Neuronal stem cell (in vitro differentiated cells): ENCODE measurements at regions not wholly inside any gene's neighbourhood (a gene's known extent, or its start where the extent isn't known, plus 50 kb on each side); places are given as distances from the start of the nearest gene placed in this dataset.
"Not testable (repeated sequence)": the region's sequence is repeated elsewhere in the genome, so short reads cannot be mapped to it uniquely, and the experiment has no call there.

Experiments used
- DNase-seq: peaks from one replicate; pipeline ENCODE4 v3.0.0-alpha.2; 2013; ENCODE audit warnings: low spot score
- H2AFZ ChIP-seq: one replicate; pipeline ENCODE4 v1.6.1; 2013; ENCODE audit warnings: mild to moderate bottlenecking, low read length, inconsistent platforms
- H2AK5ac ChIP-seq: 2 replicates; pipeline ENCODE4 v1.6.1; 2013; ENCODE audit warnings: low read depth, mild to moderate bottlenecking, inconsistent platforms, low read length, moderate library complexity, mixed read lengths
- H2BK120ac ChIP-seq: 2 replicates; pipeline ENCODE4 v1.6.1; 2013; ENCODE audit warnings: low read depth, mild to moderate bottlenecking, inconsistent platforms, low read length, moderate library complexity, mixed read lengths
- H2BK12ac ChIP-seq: one replicate; pipeline ENCODE4 v1.6.1; 2013; ENCODE audit warnings: low read length, inconsistent platforms
- H2BK15ac ChIP-seq: 2 replicates; pipeline ENCODE4 v1.6.1; 2013; ENCODE audit warnings: mild to moderate bottlenecking, low read length, inconsistent platforms, mixed read lengths
- H2BK5ac ChIP-seq: one replicate; pipeline ENCODE4 v1.6.1; 2013; ENCODE audit warnings: inconsistent platforms, mild to moderate bottlenecking, low read length, moderate library complexity
- H3K14ac ChIP-seq: one replicate; pipeline ENCODE4 v1.6.1; 2013; ENCODE audit warnings: low read length, inconsistent platforms
- H3K18ac ChIP-seq: 2 replicates; pipeline ENCODE4 v1.6.1; 2013; ENCODE audit warnings: low read length, inconsistent platforms
- H3K23ac ChIP-seq: 2 replicates; pipeline ENCODE4 v1.6.1; 2013; ENCODE audit warnings: low read depth, mild to moderate bottlenecking, mixed read lengths, low read length, inconsistent platforms; ENCODE audit not compliant: poor library complexity
- H3K27ac ChIP-seq: replicated peaks from 3 replicates; pipeline ENCODE4 v1.5.1; 2013; ENCODE audit warnings: low read length, inconsistent platforms
- H3K27me3 ChIP-seq, 3 experiments: 2 replicates each; pipeline ENCODE4 v1.6.1; 2013; ENCODE audit warnings: low read length in 3 of 3, mild to moderate bottlenecking in 2 of 3, inconsistent platforms in 1 of 3, low read depth in 1 of 3, mixed read lengths in 1 of 3, moderate library complexity in 1 of 3; ENCODE audit not compliant: control insufficient read depth in 3 of 3, insufficient read depth in 3 of 3
- H3K36me3 ChIP-seq, 2 donors: replicated peaks in 1 of 2; 2 replicates each; pipeline ENCODE4 v1.6.1; 2013; ENCODE audit warnings: low read length in 2 of 2; ENCODE audit not compliant: control insufficient read depth in 2 of 2, insufficient read depth in 2 of 2
- H3K4ac ChIP-seq: 2 replicates; pipeline ENCODE4 v1.6.1; 2013; ENCODE audit warnings: inconsistent platforms, mild to moderate bottlenecking, low read length, moderate library complexity
- H3K4me1 ChIP-seq, 2 donors: 1 replicate in 1 of 2; 2 replicates in 1 of 2; pipeline ENCODE4 v1.6.1; 2013; ENCODE audit warnings: low read length in 2 of 2, low read depth in 1 of 2; ENCODE audit not compliant: control insufficient read depth in 2 of 2, insufficient read depth in 1 of 2
- H3K4me2 ChIP-seq: one replicate; pipeline ENCODE4 v1.6.1; 2013; ENCODE audit warnings: mild to moderate bottlenecking, low read length, inconsistent platforms; ENCODE audit not compliant: insufficient read depth, poor library complexity, severe bottlenecking
- H3K4me3 ChIP-seq, 2 donors: 2 replicates each; pipeline ENCODE4 v1.5.1; 2013; ENCODE audit warnings: low read length in 2 of 2, mild to moderate bottlenecking in 2 of 2, inconsistent platforms in 1 of 2, moderate library complexity in 1 of 2
- H3K79me1 ChIP-seq: one replicate; pipeline ENCODE4 v1.6.1; 2013; ENCODE audit warnings: low read depth, mild to moderate bottlenecking, inconsistent platforms, low read length, moderate library complexity
- H3K9ac ChIP-seq: one replicate; pipeline ENCODE4 v1.6.1; 2013; ENCODE audit warnings: mild to moderate bottlenecking, low read depth, low read length, inconsistent platforms; ENCODE audit not compliant: poor library complexity
- H3K9me3 ChIP-seq, 2 donors: replicated peaks in 1 of 2; 2 replicates each; pipeline versions ENCODE3 to v1.6.1; 2013; ENCODE audit warnings: low read length in 2 of 2, mild to moderate bottlenecking in 2 of 2, inconsistent platforms in 1 of 2, low read depth in 1 of 2, mixed read lengths in 1 of 2, moderate library complexity in 1 of 2; ENCODE audit not compliant: control insufficient read depth in 2 of 2, insufficient read depth in 1 of 2
- H4K8ac ChIP-seq: one replicate; pipeline ENCODE4 v1.6.1; 2013; ENCODE audit warnings: low read depth, mild to moderate bottlenecking, inconsistent platforms, low read length, moderate library complexity
- H4K91ac ChIP-seq: one replicate; pipeline ENCODE4 v1.6.1; 2013; ENCODE audit warnings: low read length, low read depth, mild to moderate bottlenecking, inconsistent platforms; ENCODE audit not compliant: poor library complexity
- WGBS, 2 donors: extraction: QIAGEN DNeasy Blood & Tissue Kit; methylation state at CpG; one replicate each; pipeline ENCODE4 v1.1.7; 2013; ENCODE audit warnings: missing lambda C conversion rate in 2 of 2, mixed read lengths in 1 of 2; ENCODE audit not compliant: insufficient read length in 2 of 2, insufficient replicate concordance in 1 of 2; ENCODE audit errors: extremely low coverage in 2 of 2; 5-methylcytosine and 5-hydroxymethylcytosine counted together

DNA sequence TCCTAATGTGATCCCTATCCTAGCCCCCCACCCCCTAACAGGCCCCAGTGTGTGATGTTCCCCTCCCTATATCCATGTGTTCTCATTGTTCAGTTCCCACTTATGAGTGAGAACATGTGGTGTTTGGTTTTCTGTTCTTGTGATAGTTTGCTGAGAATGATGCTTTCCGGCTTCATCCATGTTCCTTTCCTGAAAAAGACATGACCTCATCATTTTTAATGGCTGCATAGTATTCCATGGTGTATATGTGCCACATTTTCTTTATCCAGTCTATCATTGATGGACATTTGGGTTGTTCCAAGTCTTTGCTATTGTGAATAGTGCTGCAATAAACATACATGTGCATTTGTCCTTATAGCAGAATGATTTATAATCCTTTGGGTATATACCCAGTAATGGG is 214.4 kb upstream of the RAI14 start:
- not testable (repeated sequence) for H2AK5ac ChIP-seq, H4K8ac ChIP-seq, H3K4me1 ChIP-seq

DNA sequence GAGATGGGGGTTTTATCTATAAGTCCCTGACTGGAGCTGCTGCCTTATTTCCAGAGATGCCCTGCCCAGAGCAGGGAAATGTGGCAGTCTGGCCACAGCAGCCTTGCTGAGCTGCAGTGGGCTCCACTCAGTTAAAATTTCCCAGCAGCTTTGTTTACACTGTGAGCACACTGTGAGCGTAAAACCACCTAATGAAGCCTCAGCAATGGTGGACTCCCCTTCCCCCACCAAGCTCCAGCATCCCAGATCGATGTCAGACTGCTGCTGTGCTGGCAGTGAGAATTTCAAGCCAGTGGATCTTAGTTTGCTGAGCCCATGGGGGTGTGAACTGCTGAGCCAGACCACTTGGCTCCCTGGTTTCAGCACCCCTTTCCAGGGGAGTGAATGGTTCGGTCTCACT is 208.7 kb upstream of the RAI14 start:
- Histone ChIP-seq H3K9ac (no peak overlapping the region), H2BK5ac (no peak overlapping the region), H4K91ac (no peak overlapping the region), H3K4me2 (no peak overlapping the region), H3K23ac (no peak overlapping the region), H3K4me3 (no peak overlapping the region), H2BK12ac (no peak overlapping the region), H2AFZ (no peak overlapping the region), H4K8ac (no peak overlapping the region), H3K79me1 (no peaks in the 10 kb centered on the region), H3K4me1 (peaks cover 0 to 1% of the 10 kb centered on the region in 2 donors), H3K14ac (no peak overlapping the region), H3K27ac (no peak overlapping the region), H3K27me3 (peaks cover 0 to 6% (median 0%) of the 10 kb centered on the region in 3 experiments), H2BK120ac (no peak overlapping the region), H3K9me3 (no peaks in the 10 kb centered on the region), H3K36me3 (no peaks in the 10 kb centered on the region), H3K18ac (no peak overlapping the region), H3K4ac (no peak overlapping the region), H2BK15ac (no peak overlapping the region), H2AK5ac (no peak overlapping the region)
- no peak for DNase-seq
- WGBS, 2 donors = no CpG with 5 or more reads among the region's 3 CpGs

More for the DNA sequence above, 214.4 kb upstream of the RAI14 start:
- not testable (repeated sequence) for H3K18ac ChIP-seq, DNase-seq, H2BK15ac ChIP-seq, H3K9ac ChIP-seq, H3K4me3 ChIP-seq, H3K14ac ChIP-seq, H3K27ac ChIP-seq, H3K36me3 ChIP-seq, H2BK12ac ChIP-seq, H3K9me3 ChIP-seq, H3K4ac ChIP-seq, H2AFZ ChIP-seq, H3K27me3 ChIP-seq, H4K91ac ChIP-seq, H2BK5ac ChIP-seq, H3K23ac ChIP-seq, H3K4me2 ChIP-seq, H3K79me1 ChIP-seq, H2BK120ac ChIP-seq
- no CpG with 5 or more reads among the region's 1 CpG for WGBS, 2 donors

DNA sequence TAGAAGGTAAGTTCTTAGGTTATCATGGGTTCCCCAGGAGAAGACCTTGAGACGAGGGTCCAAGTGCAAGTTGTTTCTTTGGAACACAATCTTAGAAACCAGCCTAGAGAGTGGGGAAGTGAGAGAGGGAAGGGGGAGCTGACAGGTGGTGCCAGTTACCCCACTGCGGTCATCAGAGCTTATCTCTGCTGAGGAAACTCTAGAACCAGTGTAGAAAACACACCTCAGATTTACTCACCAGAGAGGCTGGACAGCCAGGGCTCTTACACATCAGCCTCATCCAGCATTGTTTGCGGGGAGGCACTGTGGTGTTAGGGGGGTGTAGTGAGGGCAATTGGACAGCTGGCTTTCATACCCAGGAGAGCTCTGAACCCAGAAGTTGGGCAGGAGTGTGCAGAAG is 206.5 kb upstream of the RAI14 start:
- Histone ChIP-seq H3K4me2 (no peak overlapping the region), H3K4ac (no peak overlapping the region), H2BK5ac (no peak overlapping the region), H3K9ac (no peak overlapping the region), H3K14ac (no peak overlapping the region), H3K9me3 (no peaks in the 10 kb centered on the region), H3K27me3 (peaks cover 0 to 6% (median 0%) of the 10 kb centered on the region in 3 experiments), H4K8ac (no peak overlapping the region), H2AFZ (no peak overlapping the region), H3K4me1 (peaks cover 0 to 1% of the 10 kb centered on the region in 2 donors), H3K79me1 (no peaks in the 10 kb centered on the region), H3K4me3 (no peak overlapping the region), H3K18ac (no peak overlapping the region), H2BK12ac (no peak overlapping the region), H3K23ac (no peak overlapping the region), H2AK5ac (no peak overlapping the region), H2BK120ac (no peak overlapping the region), H3K27ac (no peak overlapping the region), H3K36me3 (no peaks in the 10 kb centered on the region), H4K91ac (no peak overlapping the region), H2BK15ac (no peak overlapping the region)
- WGBS, 2 donors = no CpG with 5 or more reads among the region's 3 CpGs
- DNase-seq = no peak

DNA sequence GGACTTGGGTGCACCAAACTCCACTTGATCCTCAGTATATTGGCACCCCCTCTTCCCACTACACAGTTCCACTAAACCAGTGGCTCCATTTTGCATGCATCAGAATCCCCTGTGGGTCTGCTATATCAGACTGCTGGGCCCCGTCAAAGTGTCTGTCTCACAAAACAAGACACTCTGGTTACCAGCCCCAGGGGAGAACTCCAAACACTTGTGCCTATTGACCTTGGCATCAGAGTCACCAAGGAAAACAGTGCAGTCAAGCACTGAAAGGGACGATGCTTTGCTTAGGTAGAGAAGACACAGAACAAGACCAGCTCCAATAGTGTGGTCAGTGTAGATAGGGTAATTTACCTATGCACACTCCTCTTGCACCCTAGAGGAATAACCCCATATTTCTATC is 205.8 kb upstream of the RAI14 start:
- Histone ChIP-seq H3K79me1 (no peaks in the 10 kb centered on the region), H3K18ac (no peak overlapping the region), H3K4ac (no peak overlapping the region), H2BK12ac (no peak overlapping the region), H3K14ac (no peak overlapping the region), H3K27ac (no peak overlapping the region), H3K9ac (no peak overlapping the region), H3K9me3 (no peaks in the 10 kb centered on the region), H2BK120ac (no peak overlapping the region), H2BK5ac (no peak overlapping the region), H2AK5ac (no peak overlapping the region), H3K36me3 (no peaks in the 10 kb centered on the region), H4K8ac (no peak overlapping the region), H3K4me3 (no peak overlapping the region), H2AFZ (no peak overlapping the region), H2BK15ac (no peak overlapping the region), H3K27me3 (peaks cover 0 to 6% (median 0%) of the 10 kb centered on the region in 3 experiments), H3K4me2 (no peak overlapping the region), H4K91ac (no peak overlapping the region), H3K23ac (no peak overlapping the region), H3K4me1 (peaks cover 0 to 1% of the 10 kb centered on the region in 2 donors)
- DNase-seq = no peak
- no CpG with 5 or more reads among the region's 2 CpGs for WGBS, 2 donors
